Stimulated activated CD4-positive, alpha-beta T cell treated with anti-CD3 and anti-CD28 coated beads, Interleukin-1b, Interleukin-23, amount 100 ng/mL, for 24 hours (primary cell): ENCODE measurements at regions not wholly inside any gene's neighbourhood (a gene's known extent, or its start where the extent isn't known, plus 50 kb on each side); places are given as distances from the start of the nearest gene placed in this dataset.

Experiments
- DNase-seq, 4 experiments: peaks; one replicate each; pipeline ENCODE4 v3.0.0-alpha.2; 2020; ENCODE audit warnings: low read depth in 4 of 4, low spot score in 1 of 4

DNA sequence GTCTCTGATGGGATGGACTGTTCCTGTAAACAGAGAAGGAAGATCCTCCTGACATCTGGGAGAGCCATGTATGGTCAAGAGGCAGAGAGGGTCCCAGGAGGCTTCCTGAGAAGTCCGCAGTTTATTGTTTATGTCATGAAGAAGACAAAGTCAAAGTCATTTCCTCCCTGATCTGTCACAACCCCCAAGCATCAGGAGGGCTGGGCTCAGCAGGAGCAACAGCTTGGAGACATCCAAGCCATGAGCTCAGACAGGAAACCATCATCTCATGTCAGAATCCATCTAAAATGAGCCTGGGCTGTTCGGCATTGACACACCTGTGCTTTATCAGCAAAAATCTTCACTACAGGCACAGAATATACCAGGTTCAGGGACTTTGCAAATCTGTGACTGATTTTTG lies 325.0 kb upstream of the MSX2 start:
- no peak for DNase-seq

DNA sequence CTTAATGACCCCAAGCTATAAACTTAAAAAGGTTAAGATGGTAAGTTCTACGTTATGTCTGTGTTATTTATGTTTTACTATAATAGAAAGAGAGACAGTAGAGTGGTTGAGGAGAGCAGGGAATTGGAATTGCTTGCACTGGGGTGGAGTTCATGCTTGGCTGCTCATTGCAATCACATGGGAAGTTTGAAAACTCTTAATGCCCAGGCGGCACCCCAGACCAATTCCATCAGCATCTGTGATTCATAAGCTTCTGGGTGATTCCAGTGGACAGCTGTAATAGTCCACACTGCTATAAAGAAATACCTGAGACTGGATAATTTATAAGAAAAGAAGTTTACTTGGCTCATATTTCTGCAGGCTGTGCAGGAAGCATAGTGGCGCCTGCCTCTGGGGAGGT lies 323.9 kb upstream of the MSX2 start:
- DNase-seq: no peak

DNA sequence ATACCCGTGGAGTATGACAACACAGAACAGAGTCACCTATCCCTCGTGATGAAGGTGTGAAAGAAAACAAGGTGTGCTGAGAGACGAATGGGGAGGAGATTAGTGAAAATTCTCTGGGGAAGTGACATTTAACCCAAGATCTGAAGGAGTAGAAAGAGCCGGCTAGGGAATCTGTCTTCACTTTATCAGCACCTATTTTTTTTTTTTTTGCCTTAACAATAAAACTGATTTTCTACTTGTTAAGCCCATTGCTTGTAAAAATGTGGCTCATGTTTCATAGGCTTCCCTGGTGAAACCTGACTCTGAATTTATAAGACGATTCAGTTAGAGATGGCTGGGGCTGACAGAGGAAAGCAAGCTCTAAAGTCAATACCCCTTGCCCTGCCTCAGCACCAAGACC lies 322.6 kb upstream of the MSX2 start:
- DNase-seq: no peak

- DNase-seq: no peak
Observed at GRCh38 chr5:174402222-174402812, 322.1 kb upstream of the MSX2 start.

DNA sequence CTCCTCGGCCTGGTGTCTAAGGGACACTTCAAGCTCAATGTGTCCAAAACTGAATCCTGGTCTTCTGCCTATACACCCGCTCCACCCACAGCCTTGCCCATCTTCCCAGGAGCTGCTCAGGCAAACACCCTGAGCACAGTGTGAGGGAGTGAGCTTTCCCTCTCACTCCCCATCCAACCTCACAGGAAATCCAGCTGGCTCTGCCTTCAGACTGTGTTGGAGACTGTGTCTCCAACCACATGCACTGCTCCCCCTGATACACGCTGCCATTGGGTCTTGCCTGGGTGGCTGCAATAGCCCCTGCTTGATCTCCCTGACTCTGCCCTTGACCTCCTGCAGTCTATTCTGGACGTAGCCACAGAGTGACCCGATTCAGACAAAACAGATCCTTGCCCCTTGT lies 319.5 kb upstream of the MSX2 start:
- no peak for DNase-seq

DNA sequence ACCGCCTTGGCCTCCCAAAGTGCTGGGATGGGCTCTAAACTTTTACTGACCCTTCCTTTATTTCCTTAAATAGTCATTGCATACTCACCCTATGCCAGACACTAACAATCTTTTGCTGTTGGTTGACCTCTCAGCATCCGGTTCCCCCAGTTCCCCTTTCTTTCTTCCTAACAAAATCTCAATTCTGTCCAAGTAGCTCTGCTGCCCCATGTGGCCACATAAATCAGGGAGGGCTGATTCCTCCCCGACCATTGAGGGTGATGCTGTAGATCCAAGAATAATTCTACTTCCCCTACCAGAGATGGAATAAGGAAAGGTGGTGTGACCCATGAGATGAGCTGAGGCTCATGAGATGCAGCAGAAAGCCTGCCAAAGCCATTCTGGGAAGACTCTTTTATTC lies 315.3 kb upstream of the MSX2 start:
- DNase-seq: no peak

- DNase-seq: no peak
Observed at GRCh38 chr5:174409971-174410370, 314.4 kb upstream of the MSX2 start.

- no peak for DNase-seq
Observed at GRCh38 chr5:174410716-174411478, 313.5 kb upstream of the MSX2 start.

GRCh38 chr5:174411479-174411819 lies 312.9 kb upstream of the MSX2 start:
- DNase-seq: no peak

DNA sequence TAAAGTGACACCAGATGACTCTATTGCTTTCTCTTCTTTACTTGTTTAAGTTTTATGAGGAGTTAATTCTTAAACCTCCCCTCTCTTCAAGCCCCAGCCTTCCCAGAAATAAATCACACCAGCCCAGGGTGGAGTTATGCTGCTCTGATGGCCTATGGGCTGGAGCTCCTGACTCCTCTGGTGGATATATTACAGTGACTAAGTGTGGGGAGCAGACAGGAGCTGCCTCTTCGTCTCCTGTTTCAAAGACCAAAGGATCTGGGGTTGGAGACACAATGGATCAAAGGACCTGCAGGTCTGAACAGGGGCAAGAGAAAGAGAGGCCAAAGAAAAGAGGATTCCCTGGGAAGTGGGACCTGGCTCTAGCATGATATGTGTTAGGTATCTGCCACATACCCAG lies 312.0 kb upstream of the MSX2 start:
- no peak for DNase-seq

GRCh38 chr5:174412941-174413340 lies 311.4 kb upstream of the MSX2 start:
- no peak for DNase-seq

GRCh38 chr5:174413567-174414314 lies 310.6 kb upstream of the MSX2 start:
- DNase-seq: no peak

- DNase-seq: no peak
Observed at GRCh38 chr5:174414315-174414710, 310.1 kb upstream of the MSX2 start.

DNA sequence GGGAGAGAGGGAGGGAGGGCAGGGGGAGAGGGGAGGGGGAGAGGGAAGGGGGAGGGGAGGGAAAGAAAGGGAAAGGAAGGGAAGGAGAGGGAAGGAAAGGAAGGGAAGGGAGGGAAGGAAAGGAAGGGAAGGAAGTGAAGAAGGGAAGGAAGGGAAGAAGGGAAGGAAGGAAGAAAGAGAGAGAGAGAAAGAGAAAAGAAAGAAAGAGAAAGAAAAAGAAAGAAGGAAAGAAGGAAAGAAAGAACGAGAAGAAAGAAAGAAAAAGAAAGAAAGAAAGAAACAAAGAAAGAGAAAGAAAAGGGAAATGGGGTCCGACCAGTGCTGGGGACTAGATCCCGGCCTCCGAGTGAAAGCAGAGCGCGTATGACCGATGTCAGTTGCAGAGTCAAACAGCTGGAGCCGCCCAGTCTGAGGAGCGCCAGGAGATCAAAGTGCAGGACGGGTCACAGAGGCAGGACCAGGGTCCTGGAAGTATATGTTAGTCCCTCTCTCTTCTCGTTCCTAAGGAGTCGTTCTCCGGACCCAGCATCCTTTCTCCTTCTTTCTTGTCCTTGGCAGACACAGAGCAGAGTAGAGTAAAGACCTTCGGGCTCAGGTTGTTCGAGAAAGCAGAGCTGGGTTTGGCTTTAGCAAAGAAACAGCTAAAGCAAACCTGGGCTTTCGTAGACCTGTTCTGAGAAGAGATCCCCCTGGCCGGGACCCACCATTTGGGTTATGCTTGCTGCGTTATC lies 305.4 kb upstream of the MSX2 start:
- no peak for DNase-seq

GRCh38 chr5:174419540-174420132 lies 304.7 kb upstream of the MSX2 start:
- DNase-seq: peak; percentile 45 to 74 (median 66)

GRCh38 chr5:174420651-174421407 lies 303.6 kb upstream of the MSX2 start:
- no peak for DNase-seq

GRCh38 chr5:174421408-174421805 lies 303.0 kb upstream of the MSX2 start:
- DNase-seq: no peak

- DNase-seq: no peak
Observed at GRCh38 chr5:174423558-174423957, 300.8 kb upstream of the MSX2 start.

DNA sequence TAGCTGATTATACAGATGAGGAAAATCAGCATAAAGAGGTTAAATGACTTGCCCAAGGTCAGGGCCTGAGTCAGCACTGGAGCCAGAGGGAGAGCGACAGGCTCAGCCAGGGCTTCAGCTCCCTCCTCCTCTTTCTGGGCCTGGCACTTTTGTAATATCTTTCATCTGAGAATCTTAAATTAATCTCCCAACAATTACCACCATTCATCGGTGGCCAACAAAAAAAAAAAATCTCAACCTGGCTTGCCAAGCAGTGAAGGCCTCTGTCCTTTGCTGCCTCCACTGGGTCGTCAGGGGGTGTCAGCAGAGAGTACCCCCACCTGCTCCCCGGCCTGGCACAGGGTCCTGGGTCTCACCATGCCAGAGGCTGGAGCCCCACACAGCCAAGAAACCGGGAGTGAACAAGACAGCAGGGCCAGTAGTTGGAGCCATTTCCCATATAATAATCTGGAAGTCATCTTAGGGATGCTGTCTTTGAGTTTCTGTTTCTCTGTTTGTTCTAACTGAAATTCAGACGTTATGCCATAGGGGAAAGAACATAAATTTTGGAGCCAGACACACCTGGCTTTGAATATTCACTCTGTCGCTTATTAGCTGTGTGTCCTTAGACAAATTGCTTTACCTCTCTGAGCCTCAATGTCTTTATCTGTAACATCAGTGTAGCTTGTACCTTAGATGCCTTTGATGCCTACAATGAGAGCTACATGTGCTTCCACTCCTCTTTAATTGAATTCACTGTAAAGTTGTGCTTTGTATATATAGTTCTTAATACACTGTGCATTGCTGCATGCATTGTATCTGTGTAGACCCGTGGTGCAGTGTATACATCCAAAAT lies 299.9 kb upstream of the MSX2 start:
- DNase-seq: no peak
